ENCODE measurements at regions not wholly inside any gene's neighbourhood (a gene's known extent, or its start where the extent isn't known, plus 50 kb on each side); places are given as distances from the start of the nearest gene placed in this dataset.

GRCh38 chr3:197450308-197450707 lies 105.5 kb downstream of the BDH1 start:
- no peak for TF ChIP-seq CTCF (conservative IDR thresholded peaks at IDR 0.05; ENCODE audit: low read length)
- TF ChIP-seq EZH2phosphoT487 (IDR thresholded peaks at IDR 0.05; ENCODE audit: borderline replicate concordance, low read depth, low read length) = no peak
